Endodermal cell (in vitro differentiated cells): ENCODE measurements at regions not wholly inside any gene's neighbourhood (a gene's known extent, or its start where the extent isn't known, plus 50 kb on each side); places are given as distances from the start of the nearest gene placed in this dataset.

ENCODE experiments used
- DNase-seq: peaks from one replicate; pipeline ENCODE4 v3.0.0-alpha.2; 2017
- H3K27ac ChIP-seq: 2 replicates; pipeline ENCODE4 v1.5.1; 2013; ENCODE audit warnings: mild to moderate bottlenecking, low read depth, low read length, moderate library complexity
- H3K27me3 ChIP-seq: 2 replicates; pipeline ENCODE4 v1.6.1; 2013; ENCODE audit warnings: mild to moderate bottlenecking, low read length, moderate library complexity; ENCODE audit not compliant: insufficient read depth, control insufficient read depth, poor library complexity, severe bottlenecking
- H3K36me3 ChIP-seq: 2 replicates; pipeline ENCODE4 v1.7.0; 2013; ENCODE audit warnings: mild to moderate bottlenecking, low read length, moderate library complexity; ENCODE audit not compliant: control insufficient read depth, insufficient read depth
- H3K4me1 ChIP-seq: one replicate; pipeline ENCODE4 v1.7.0; 2013; ENCODE audit warnings: low read length; ENCODE audit not compliant: control insufficient read depth, insufficient read depth
- H3K4me3 ChIP-seq: 2 replicates; pipeline ENCODE4 v1.5.1; 2013; ENCODE audit warnings: mild to moderate bottlenecking, low read length, moderate library complexity
- H3K9ac ChIP-seq: 2 replicates; pipeline ENCODE4 v1.6.1; 2013; ENCODE audit warnings: mild to moderate bottlenecking, low read length, moderate library complexity; ENCODE audit not compliant: poor library complexity, severe bottlenecking; ENCODE audit errors: extremely low read depth
- H3K9me3 ChIP-seq: 2 replicates; pipeline ENCODE4 v1.6.1; 2013; ENCODE audit warnings: mild to moderate bottlenecking, low read length, moderate library complexity; ENCODE audit not compliant: control insufficient read depth
- H3K27ac Mint-ChIP-seq: 2 replicates; pipeline ENCODE4 v1.8.0; 2020; ENCODE audit warnings: mixed read lengths
- H3K27me3 Mint-ChIP-seq: 2 replicates; pipeline ENCODE4 v1.8.0; 2021; ENCODE audit warnings: mild to moderate bottlenecking, mixed read lengths; ENCODE audit not compliant: insufficient read depth
- H3K36me3 Mint-ChIP-seq: 2 replicates; pipeline ENCODE4 v1.8.0; 2020; ENCODE audit warnings: low read depth, mixed read lengths
- H3K4me1 Mint-ChIP-seq: 2 replicates; pipeline ENCODE4 v1.8.0; 2020; ENCODE audit warnings: mixed read lengths
- H3K4me3 Mint-ChIP-seq: 2 replicates; pipeline ENCODE4 v1.8.0; 2020; ENCODE audit warnings: mild to moderate bottlenecking, moderate library complexity, mixed read lengths
- H3K9me3 Mint-ChIP-seq: 2 replicates; pipeline ENCODE4 v1.8.0; 2020; ENCODE audit warnings: mild to moderate bottlenecking, mixed read lengths
- WGBS, 2 experiments: methylation state at CpG; one replicate each; pipeline versions ENCODE4 v1.1.5 to v1.1.7; 2013; ENCODE audit warnings: missing lambda C conversion rate in 2 of 2, mixed read lengths in 1 of 2; ENCODE audit not compliant: insufficient coverage in 1 of 2, insufficient read length in 1 of 2; 5-methylcytosine and 5-hydroxymethylcytosine counted together
- TF ChIP-seq, protein P1 (sequence below): fragments of 200-600 bp; sonication (generic); conservative IDR thresholded peaks from 2 replicates; pipeline ENCODE4 v1.5.0; 2021; ENCODE audit warnings: antibody characterized with exemption, mild to moderate bottlenecking

DNA sequence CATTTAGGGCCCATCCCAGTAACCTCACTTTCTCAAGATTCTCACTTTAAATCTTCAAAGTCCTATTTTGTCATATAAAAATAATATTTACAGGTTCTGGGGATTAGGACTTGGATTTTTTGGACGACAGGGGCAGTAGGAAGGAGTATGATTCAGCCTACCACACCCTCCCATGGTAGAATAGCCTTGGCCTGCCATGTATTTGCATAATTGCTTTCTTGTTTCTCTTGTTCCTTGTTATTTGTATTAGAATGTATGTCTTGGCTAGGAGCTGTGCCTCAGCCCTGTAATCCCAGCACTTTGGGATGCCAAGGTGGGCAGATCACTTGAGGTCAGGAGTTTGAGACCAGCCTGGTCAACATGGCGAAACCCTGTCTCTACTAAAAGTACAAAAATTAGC is 92.5 kb downstream of the ELAPOR2 start:
- Mint-ChIP-seq H3K27ac (peak overlapping the region; percentile 56), H3K4me1 (peaks cover 79% of the 10 kb centered on the region), H3K4me3 (no peak overlapping the region), H3K9me3 (no peaks in the 10 kb centered on the region), H3K27me3 (no peaks in the 10 kb centered on the region), H3K36me3 (no peaks in the 10 kb centered on the region)
- H3K27ac ChIP-seq = no peak overlapping the region
- no peaks in the 10 kb centered on the region for H3K36me3 ChIP-seq
- 91 to 100% methylated on average over 1 to 2 of the region's 2 CpGs for WGBS, 2 experiments
- H3K4me3 ChIP-seq = no peak overlapping the region
- no peaks in the 10 kb centered on the region for H3K27me3 ChIP-seq
- H3K9ac ChIP-seq = no peak overlapping the region
- no peaks in the 10 kb centered on the region for H3K9me3 ChIP-seq
- TF ChIP-seq, protein P1, sequence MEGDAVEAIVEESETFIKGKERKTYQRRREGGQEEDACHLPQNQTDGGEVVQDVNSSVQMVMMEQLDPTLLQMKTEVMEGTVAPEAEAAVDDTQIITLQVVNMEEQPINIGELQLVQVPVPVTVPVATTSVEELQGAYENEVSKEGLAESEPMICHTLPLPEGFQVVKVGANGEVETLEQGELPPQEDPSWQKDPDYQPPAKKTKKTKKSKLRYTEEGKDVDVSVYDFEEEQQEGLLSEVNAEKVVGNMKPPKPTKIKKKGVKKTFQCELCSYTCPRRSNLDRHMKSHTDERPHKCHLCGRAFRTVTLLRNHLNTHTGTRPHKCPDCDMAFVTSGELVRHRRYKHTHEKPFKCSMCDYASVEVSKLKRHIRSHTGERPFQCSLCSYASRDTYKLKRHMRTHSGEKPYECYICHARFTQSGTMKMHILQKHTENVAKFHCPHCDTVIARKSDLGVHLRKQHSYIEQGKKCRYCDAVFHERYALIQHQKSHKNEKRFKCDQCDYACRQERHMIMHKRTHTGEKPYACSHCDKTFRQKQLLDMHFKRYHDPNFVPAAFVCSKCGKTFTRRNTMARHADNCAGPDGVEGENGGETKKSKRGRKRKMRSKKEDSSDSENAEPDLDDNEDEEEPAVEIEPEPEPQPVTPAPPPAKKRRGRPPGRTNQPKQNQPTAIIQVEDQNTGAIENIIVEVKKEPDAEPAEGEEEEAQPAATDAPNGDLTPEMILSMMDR = no peak
- no peak for DNase-seq
- peaks cover 47% of the 10 kb centered on the region for H3K4me1 ChIP-seq

DNA sequence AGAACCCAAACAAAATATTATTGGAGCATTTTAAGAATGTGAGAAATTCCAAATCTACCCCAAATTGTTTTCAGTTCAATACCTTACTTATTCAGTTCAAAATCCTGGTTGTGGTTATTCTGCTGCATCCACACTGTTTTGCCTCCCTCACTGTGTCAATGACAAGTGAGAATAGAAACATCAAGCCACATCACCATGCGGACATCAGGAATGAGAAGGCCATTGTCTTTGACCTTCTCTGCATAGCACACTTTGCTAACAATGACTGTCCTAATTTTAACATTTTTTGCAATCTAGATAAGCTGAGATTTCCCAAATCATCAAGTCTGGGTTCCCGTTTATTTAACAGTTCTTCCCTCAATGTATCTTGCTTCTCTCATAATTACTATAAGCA is 93.7 kb downstream of the ELAPOR2 start:
- H3K36me3 Mint-ChIP-seq = no peaks in the 10 kb centered on the region
- no peaks in the 10 kb centered on the region for H3K9me3 Mint-ChIP-seq
- TF ChIP-seq, protein P1 = no peak
- no peaks in the 10 kb centered on the region for H3K27me3 Mint-ChIP-seq
- Histone ChIP-seq H3K9ac (peak overlapping the region; percentile 13), H3K9me3 (no peaks in the 10 kb centered on the region), H3K27ac (no peak overlapping the region), H3K27me3 (no peaks in the 10 kb centered on the region), H3K4me3 (no peak overlapping the region), H3K36me3 (no peaks in the 10 kb centered on the region), H3K4me1 (peaks cover 51% of the 10 kb centered on the region)
- peaks cover 81% of the 10 kb centered on the region for H3K4me1 Mint-ChIP-seq
- H3K27ac Mint-ChIP-seq = peak overlapping the region; percentile 76
- no peak overlapping the region for H3K4me3 Mint-ChIP-seq
- DNase-seq = no peak
- 53 to 58% methylated on average over 2 of the region's 2 CpGs for WGBS, 2 experiments

DNA sequence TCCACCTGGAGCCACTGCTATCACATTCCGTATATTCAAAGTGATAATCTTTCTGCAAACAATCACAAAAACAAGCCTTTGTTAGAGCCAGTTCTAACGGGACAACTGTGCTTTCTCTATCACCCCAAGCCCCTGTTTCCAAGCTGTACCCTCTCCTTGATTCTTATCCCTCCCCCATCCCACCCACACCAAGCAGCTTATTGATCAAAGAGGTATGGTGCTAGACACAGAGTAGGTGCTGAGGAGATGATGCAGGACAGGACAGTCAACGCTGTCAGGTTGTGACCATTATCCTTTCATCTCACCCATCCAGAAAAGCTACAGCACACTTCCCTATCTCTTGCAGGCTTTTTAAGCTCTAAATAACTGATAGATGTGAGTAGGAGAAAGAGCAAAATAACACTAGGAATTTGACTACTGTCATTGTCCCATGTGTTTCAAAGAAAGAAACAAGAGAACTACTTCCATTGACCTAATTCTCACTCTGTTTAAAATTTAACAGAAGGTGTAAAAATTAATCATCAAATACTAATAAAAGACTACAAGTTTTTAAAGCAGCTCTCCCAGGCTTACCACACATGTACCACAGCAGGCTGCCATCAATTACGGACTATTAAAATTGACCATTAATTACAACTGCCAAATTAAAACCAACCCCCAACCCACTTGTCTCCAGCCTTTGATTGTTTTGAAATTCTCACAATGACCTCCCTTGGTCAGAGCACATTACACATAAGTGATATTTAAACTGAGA is 94.3 kb downstream of the ELAPOR2 start:
- Mint-ChIP-seq H3K36me3 (peaks cover 3% of the 10 kb centered on the region), H3K27ac (peak overlapping the region; percentile 76), H3K4me1 (peaks cover 78% of the 10 kb centered on the region), H3K4me3 (peak overlapping the region; percentile 13), H3K9me3 (peaks cover 4% of the 10 kb centered on the region), H3K27me3 (no peaks in the 10 kb centered on the region)
- peaks cover 49% of the 10 kb centered on the region for H3K4me1 ChIP-seq
- H3K27ac ChIP-seq = no peak overlapping the region
- 20 to 52% methylated on average over 3 to 4 of the region's 4 CpGs for WGBS, 2 experiments
- H3K27me3 ChIP-seq = no peaks in the 10 kb centered on the region
- peaks cover 5% of the 10 kb centered on the region for H3K9me3 ChIP-seq
- peak overlapping the region; percentile 41 for H3K9ac ChIP-seq
- peak overlapping the region; percentile 73 for H3K4me3 ChIP-seq
- TF ChIP-seq, protein P1 = no peak
- peak; percentile 84 for DNase-seq
- H3K36me3 ChIP-seq = peaks cover 5% of the 10 kb centered on the region
